Gastroesophageal sphincter (tissue), 3 donors: ENCODE measurements at regions not wholly inside any gene's neighbourhood (a gene's known extent, or its start where the extent isn't known, plus 50 kb on each side); places are given as distances from the start of the nearest gene placed in this dataset.

ENCODE experiments used
- EP300 ChIP-seq: sonication (generic); formaldehyde crosslinking; IDR thresholded peaks from one replicate; pipeline ENCODE4 v1.6.1; 2017; ENCODE audit warnings: antibody characterized with exemption, mild to moderate bottlenecking
- POLR2A ChIP-seq, 2 donors: fragments of 450-650 bp; IDR thresholded peaks; one replicate each; pipeline ENCODE4 v1.6.1; 2017; ENCODE audit warnings: antibody characterized with exemption in 2 of 2, mild to moderate bottlenecking in 2 of 2, moderate library complexity in 1 of 2
- POLR2AphosphoS5 ChIP-seq: sonication (generic); formaldehyde crosslinking; IDR thresholded peaks from one replicate; pipeline ENCODE4 v1.6.1; 2017; ENCODE audit warnings: antibody characterized with exemption
- TF ChIP-seq, protein P1 (sequence below), 4 experiments: fragments of 200-600 bp in 2 of 4; fragments of 450-650 bp in 2 of 4; sonication (generic) in 1 of 4; IDR thresholded peaks; one replicate each; pipeline ENCODE4 v1.5.1; 2017 to 2019; ENCODE audit warnings: antibody characterized with exemption in 4 of 4, mild to moderate bottlenecking in 2 of 4, moderate library complexity in 2 of 4

DNA sequence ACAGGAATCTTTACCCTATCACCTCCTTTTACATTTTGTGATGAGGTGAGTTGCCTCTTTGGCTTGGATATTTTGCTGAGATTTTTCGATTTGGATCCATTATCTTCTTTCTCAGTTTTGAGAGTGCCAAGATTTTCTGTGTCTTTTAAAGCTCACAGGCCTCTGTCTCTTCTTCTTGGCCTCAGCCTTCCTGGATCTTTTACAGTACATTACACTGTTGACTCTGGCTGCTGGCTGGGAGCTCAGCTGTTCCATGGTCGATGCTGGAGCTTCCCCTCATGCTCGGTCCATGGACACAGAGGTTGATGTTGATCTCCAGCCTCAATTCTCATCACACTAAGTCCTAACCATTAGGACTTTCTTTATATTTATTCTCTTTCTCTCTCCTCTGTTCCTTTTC, 332.8 kb upstream of the UBE2E3 start:
- TF ChIP-seq POLR2AphosphoS5 (no peak), POLR2A (IDR thresholded peaks at IDR 0.05) (no peak), EP300 (no peak)
- TF ChIP-seq, protein P1, sequence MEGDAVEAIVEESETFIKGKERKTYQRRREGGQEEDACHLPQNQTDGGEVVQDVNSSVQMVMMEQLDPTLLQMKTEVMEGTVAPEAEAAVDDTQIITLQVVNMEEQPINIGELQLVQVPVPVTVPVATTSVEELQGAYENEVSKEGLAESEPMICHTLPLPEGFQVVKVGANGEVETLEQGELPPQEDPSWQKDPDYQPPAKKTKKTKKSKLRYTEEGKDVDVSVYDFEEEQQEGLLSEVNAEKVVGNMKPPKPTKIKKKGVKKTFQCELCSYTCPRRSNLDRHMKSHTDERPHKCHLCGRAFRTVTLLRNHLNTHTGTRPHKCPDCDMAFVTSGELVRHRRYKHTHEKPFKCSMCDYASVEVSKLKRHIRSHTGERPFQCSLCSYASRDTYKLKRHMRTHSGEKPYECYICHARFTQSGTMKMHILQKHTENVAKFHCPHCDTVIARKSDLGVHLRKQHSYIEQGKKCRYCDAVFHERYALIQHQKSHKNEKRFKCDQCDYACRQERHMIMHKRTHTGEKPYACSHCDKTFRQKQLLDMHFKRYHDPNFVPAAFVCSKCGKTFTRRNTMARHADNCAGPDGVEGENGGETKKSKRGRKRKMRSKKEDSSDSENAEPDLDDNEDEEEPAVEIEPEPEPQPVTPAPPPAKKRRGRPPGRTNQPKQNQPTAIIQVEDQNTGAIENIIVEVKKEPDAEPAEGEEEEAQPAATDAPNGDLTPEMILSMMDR (IDR thresholded peaks at IDR 0.05), result no peak
